ENCODE measurements at regions not wholly inside any gene's neighbourhood (a gene's known extent, or its start where the extent isn't known, plus 50 kb on each side); places are given as distances from the start of the nearest gene placed in this dataset.

- ATAC-seq (no peak), DNase-seq (no peak)
- no peak overlapping the region for H3K27ac Mint-ChIP-seq
- no peak overlapping the region for H3K4me3 Mint-ChIP-seq
- CTCF ChIA-PET = interaction anchor here (1.0 to 2.2 kb wide), 3 partner anchors 64 to 352 kb away, joined by 3 to 8 read pairs (median 4); partner anchors contain the start of gene TNRC6C
- H3K4me1 Mint-ChIP-seq (ENCODE audit: low read depth) = peaks cover 21% of the 10 kb centered on the region
- POLR2A ChIA-PET = interaction anchor here (1.0 to 1.7 kb wide), 3 partner anchors 13 to 64 kb away, joined by 3 to 7 read pairs (median 4); partner anchors contain the start of gene TNRC6C
- H3K36me3 Mint-ChIP-seq (ENCODE audit: low read depth) = no peaks in the 10 kb centered on the region
- H3K9me3 Mint-ChIP-seq (ENCODE audit: insufficient read depth) = no peaks in the 10 kb centered on the region
- peaks cover under 1% of the 10 kb centered on the region for H3K27me3 Mint-ChIP-seq (ENCODE audit: low read depth)
Observed at GRCh38 chr17:77894126-77894956, 64.2 kb upstream of the TNRC6C start.

- no peak overlapping the region for H3K4me3 Mint-ChIP-seq
- peaks cover 20% of the 10 kb centered on the region for H3K4me1 Mint-ChIP-seq (ENCODE audit: low read depth)
- ChIA-PET CTCF (interaction anchor here (1.5 kb wide), 1 partner anchor 35 kb away, joined by 3 read pairs; no protein-coding TSS in a partner anchor), POLR2A (interaction anchor here (1.0 kb wide), 1 partner anchor 61 kb away, joined by 4 read pairs; the partner anchor contains the start of gene TNRC6C)
- DNase-seq = no peak
- no peaks in the 10 kb centered on the region for H3K9me3 Mint-ChIP-seq (ENCODE audit: insufficient read depth)
- no peak for ATAC-seq
- H3K27ac Mint-ChIP-seq = no peak overlapping the region
- no peaks in the 10 kb centered on the region for H3K27me3 Mint-ChIP-seq (ENCODE audit: low read depth)
- H3K36me3 Mint-ChIP-seq (ENCODE audit: low read depth) = no peaks in the 10 kb centered on the region
Observed at GRCh38 chr17:77897741-77898301, 60.7 kb upstream of the TNRC6C start.

GRCh38 chr17:77898521-77899434 is 59.7 kb upstream of the TNRC6C start:
- Mint-ChIP-seq H3K27me3 (ENCODE audit: low read depth) (peaks cover 3% of the 10 kb centered on the region), H3K4me1 (ENCODE audit: low read depth) (peaks cover 10% of the 10 kb centered on the region), H3K27ac (no peak overlapping the region), H3K36me3 (ENCODE audit: low read depth) (no peaks in the 10 kb centered on the region), H3K9me3 (ENCODE audit: insufficient read depth) (no peaks in the 10 kb centered on the region), H3K4me3 (no peak overlapping the region)
- ATAC-seq (no peak), DNase-seq (no peak)
- CTCF ChIA-PET = interaction anchor here (0.6 to 1.5 kb wide), 3 partner anchors 13 to 114 kb away, joined by 3 to 4 read pairs (median 3); no protein-coding TSS in a partner anchor
- POLR2A ChIA-PET = interaction anchor here (1.0 kb wide), 1 partner anchor 60 kb away, joined by 4 read pairs; the partner anchor contains the start of gene TNRC6C

- Mint-ChIP-seq H3K27ac (no peak overlapping the region), H3K4me3 (no peak overlapping the region), H3K27me3 (ENCODE audit: low read depth) (peaks cover 3% of the 10 kb centered on the region), H3K36me3 (ENCODE audit: low read depth) (no peaks in the 10 kb centered on the region), H3K9me3 (ENCODE audit: insufficient read depth) (no peaks in the 10 kb centered on the region), H3K4me1 (ENCODE audit: low read depth) (peaks cover 5% of the 10 kb centered on the region)
- no peak for ATAC-seq
- DNase-seq = no peak
- ChIA-PET CTCF (interaction anchor here (1.1 to 1.5 kb wide), 2 partner anchors 13 to 33 kb away, joined by 3 to 4 read pairs; no protein-coding TSS in a partner anchor), POLR2A (no interaction called here)
Observed at GRCh38 chr17:77899498-77899897, 59.0 kb upstream of the TNRC6C start.

- Mint-ChIP-seq H3K27me3 (ENCODE audit: low read depth) (peaks cover 3% of the 10 kb centered on the region), H3K36me3 (ENCODE audit: low read depth) (no peaks in the 10 kb centered on the region), H3K27ac (no peak overlapping the region), H3K4me1 (ENCODE audit: low read depth) (peaks cover 5% of the 10 kb centered on the region), H3K4me3 (no peak overlapping the region), H3K9me3 (ENCODE audit: insufficient read depth) (no peaks in the 10 kb centered on the region)
- ATAC-seq (no peak), DNase-seq (no peak)
- CTCF ChIA-PET = no interaction called here
- POLR2A ChIA-PET = interaction anchor here (1.0 kb wide), 1 partner anchor 57 kb away, joined by 4 read pairs; the partner anchor contains the start of gene TNRC6C
Observed at GRCh38 chr17:77901481-77901880, 57.0 kb upstream of the TNRC6C start.

GRCh38 chr17:77905266-77905665 is 53.2 kb upstream of the TNRC6C start:
- ChIA-PET CTCF (no interaction called here), POLR2A (no interaction called here)
- no peak for DNase-seq
- peaks cover 5% of the 10 kb centered on the region for H3K27me3 Mint-ChIP-seq (ENCODE audit: low read depth)
- H3K4me1 Mint-ChIP-seq (ENCODE audit: low read depth) = no peaks in the 10 kb centered on the region
- H3K9me3 Mint-ChIP-seq (ENCODE audit: insufficient read depth) = no peaks in the 10 kb centered on the region
- no peak overlapping the region for H3K27ac Mint-ChIP-seq
- no peak for ATAC-seq
- H3K36me3 Mint-ChIP-seq (ENCODE audit: low read depth) = no peaks in the 10 kb centered on the region
- H3K4me3 Mint-ChIP-seq = no peak overlapping the region

GRCh38 chr17:77905766-77906165 is 52.7 kb upstream of the TNRC6C start:
- H3K27me3 Mint-ChIP-seq (ENCODE audit: low read depth) = peaks cover 10% of the 10 kb centered on the region
- no peak overlapping the region for H3K27ac Mint-ChIP-seq
- CTCF ChIA-PET = no interaction called here
- H3K9me3 Mint-ChIP-seq (ENCODE audit: insufficient read depth) = no peaks in the 10 kb centered on the region
- no peak overlapping the region for H3K4me3 Mint-ChIP-seq
- DNase-seq (no peak), ATAC-seq (no peak)
- POLR2A ChIA-PET = no interaction called here
- H3K36me3 Mint-ChIP-seq (ENCODE audit: low read depth) = no peaks in the 10 kb centered on the region
- no peaks in the 10 kb centered on the region for H3K4me1 Mint-ChIP-seq (ENCODE audit: low read depth)

GRCh38 chr17:77906377-77906871 is 52.1 kb upstream of the TNRC6C start:
- ChIA-PET POLR2A (no interaction called here), CTCF (no interaction called here)
- ATAC-seq = no peak
- no peak for DNase-seq
- Mint-ChIP-seq H3K27me3 (ENCODE audit: low read depth) (peaks cover 16% of the 10 kb centered on the region), H3K36me3 (ENCODE audit: low read depth) (no peaks in the 10 kb centered on the region), H3K9me3 (ENCODE audit: insufficient read depth) (no peaks in the 10 kb centered on the region), H3K27ac (no peak overlapping the region), H3K4me1 (ENCODE audit: low read depth) (no peaks in the 10 kb centered on the region), H3K4me3 (no peak overlapping the region)

- CTCF ChIA-PET = no interaction called here
- Mint-ChIP-seq H3K36me3 (ENCODE audit: low read depth) (no peaks in the 10 kb centered on the region), H3K9me3 (ENCODE audit: insufficient read depth) (no peaks in the 10 kb centered on the region), H3K4me3 (no peak overlapping the region), H3K27me3 (ENCODE audit: low read depth) (peaks cover 25% of the 10 kb centered on the region), H3K4me1 (ENCODE audit: low read depth) (no peaks in the 10 kb centered on the region), H3K27ac (no peak overlapping the region)
- POLR2A ChIA-PET = interaction anchor here (1.0 kb wide), 1 partner anchor 26 kb away, joined by 4 read pairs; no protein-coding TSS in a partner anchor
- ATAC-seq (no peak), DNase-seq (no peak)
Observed at GRCh38 chr17:77907497-77908461, 50.7 kb upstream of the TNRC6C start.

- no peaks in the 10 kb centered on the region for H3K36me3 Mint-ChIP-seq (ENCODE audit: low read depth)
Observed at GRCh38 chr17:77908501-77908900, 50.0 kb upstream of the TNRC6C start.

More at GRCh38 chr17:77908501-77908900, 50.0 kb upstream of the TNRC6C start:
- Mint-ChIP-seq H3K4me1 (ENCODE audit: low read depth) (no peaks in the 10 kb centered on the region), H3K4me3 (no peak overlapping the region), H3K9me3 (ENCODE audit: insufficient read depth) (no peaks in the 10 kb centered on the region), H3K27ac (no peak overlapping the region), H3K27me3 (ENCODE audit: low read depth) (peaks cover 23% of the 10 kb centered on the region)
- no peak for DNase-seq
- ATAC-seq = no peak
- ChIA-PET CTCF (no interaction called here), POLR2A (no interaction called here)

Measured in activated CD8-positive, alpha-beta T cell treated with anti-CD3 and anti-CD28 coated beads, Interleukin-2, amount 10 ng/mL, durations not matched to agents 7 days and 5 days (primary cell).